WERI-Rb-1 (cell line): ENCODE measurements at regions not wholly inside any gene's neighbourhood (a gene's known extent, or its start where the extent isn't known, plus 50 kb on each side); places are given as distances from the start of the nearest gene placed in this dataset.
"Not testable (repeated sequence)": the region's sequence is repeated elsewhere in the genome, so short reads cannot be mapped to it uniquely, and the experiment has no call there.

ENCODE experiments used
- DNase-seq: peaks from one replicate; pipeline ENCODE4 v3.0.0-alpha.2; 2020
- H3K27ac ChIP-seq: fragments of 250-450 bp; sonication (Bioruptor Pico); 2 replicates; pipeline ENCODE4 v1.5.1; 2020; ENCODE audit warnings: mild to moderate bottlenecking, moderate library complexity
- H3K27me3 ChIP-seq: fragments of 250-450 bp; sonication (Bioruptor Pico); 2 replicates; pipeline ENCODE4 v1.5.1; 2021; ENCODE audit warnings: mild to moderate bottlenecking, low read depth, moderate library complexity; ENCODE audit not compliant: insufficient read depth, severe bottlenecking
- H3K36me3 ChIP-seq: fragments of 250-450 bp; sonication (Bioruptor Pico); 2 replicates; pipeline ENCODE4 v1.5.1; 2020; ENCODE audit warnings: mild to moderate bottlenecking, moderate library complexity
- H3K4me3 ChIP-seq: 2 replicates; pipeline ENCODE4 v1.5.1; 2011; ENCODE audit warnings: low read depth, mild to moderate bottlenecking, control low read depth, low read length
- H3K9me3 ChIP-seq: fragments of 250-450 bp; sonication (Bioruptor Pico); 2 replicates; pipeline ENCODE4 v1.5.1; 2021; ENCODE audit warnings: mild to moderate bottlenecking, moderate library complexity; ENCODE audit not compliant: severe bottlenecking
- CTCF ChIP-seq: IDR thresholded peaks from 2 replicates; pipeline ENCODE4 v1.5.1; 2011; ENCODE audit warnings: low read depth, mild to moderate bottlenecking, control low read depth, inconsistent platforms, low read length

- no peak for DNase-seq
- H3K27ac ChIP-seq: no peak overlapping the region
- no peak overlapping the region for H3K4me3 ChIP-seq
Measured at GRCh38 chr1:244303610-244303969, 148.1 kb downstream of the ADSS2 start.

GRCh38 chr1:244304156-244304555 lies 147.6 kb downstream of the ADSS2 start:
- no peak for DNase-seq
- H3K4me3 ChIP-seq: no peak overlapping the region
- TF ChIP-seq CTCF: no peak
- no peak overlapping the region for H3K27ac ChIP-seq
- H3K9me3 ChIP-seq: peaks cover 3% of the 10 kb centered on the region
- H3K36me3 ChIP-seq: no peaks in the 10 kb centered on the region
- H3K27me3 ChIP-seq: no peaks in the 10 kb centered on the region

More at GRCh38 chr1:244303610-244303969, 148.1 kb downstream of the ADSS2 start:
- Histone ChIP-seq H3K9me3 (peaks cover 3% of the 10 kb centered on the region), H3K36me3 (no peaks in the 10 kb centered on the region), H3K27me3 (no peaks in the 10 kb centered on the region)
- no peak for TF ChIP-seq CTCF

- H3K4me3 ChIP-seq: no peak overlapping the region
- H3K36me3 ChIP-seq: no peaks in the 10 kb centered on the region
- no peak overlapping the region for H3K27ac ChIP-seq
- peaks cover 3% of the 10 kb centered on the region for H3K9me3 ChIP-seq
- no peak for TF ChIP-seq CTCF
- no peaks in the 10 kb centered on the region for H3K27me3 ChIP-seq
- DNase-seq: no peak
Measured at GRCh38 chr1:244304656-244305055, 147.1 kb downstream of the ADSS2 start.

- H3K27me3 ChIP-seq: no peaks in the 10 kb centered on the region
- no peak overlapping the region for H3K27ac ChIP-seq
- TF ChIP-seq CTCF: no peak
- no peak for DNase-seq
- no peaks in the 10 kb centered on the region for H3K36me3 ChIP-seq
- peaks cover 3% of the 10 kb centered on the region for H3K9me3 ChIP-seq
- no peak overlapping the region for H3K4me3 ChIP-seq
Measured at GRCh38 chr1:244305776-244306341, 145.8 kb downstream of the ADSS2 start.

- no peak overlapping the region for H3K27ac ChIP-seq
- no peaks in the 10 kb centered on the region for H3K27me3 ChIP-seq
- H3K9me3 ChIP-seq: peaks cover 3% of the 10 kb centered on the region
- H3K36me3 ChIP-seq: no peaks in the 10 kb centered on the region
- DNase-seq: no peak
- TF ChIP-seq CTCF: no peak
- H3K4me3 ChIP-seq: no peak overlapping the region
Measured at GRCh38 chr1:244306544-244306943, 145.2 kb downstream of the ADSS2 start.

GRCh38 chr1:244309191-244309590 lies 142.5 kb downstream of the ADSS2 start:
- H3K27me3 ChIP-seq, DNase-seq, H3K27ac ChIP-seq, H3K9me3 ChIP-seq, H3K36me3 ChIP-seq, H3K4me3 ChIP-seq: not testable (repeated sequence)
